ENCODE measurements at regions not wholly inside any gene's neighbourhood (a gene's known extent, or its start where the extent isn't known, plus 50 kb on each side); places are given as distances from the start of the nearest gene placed in this dataset.

DNA sequence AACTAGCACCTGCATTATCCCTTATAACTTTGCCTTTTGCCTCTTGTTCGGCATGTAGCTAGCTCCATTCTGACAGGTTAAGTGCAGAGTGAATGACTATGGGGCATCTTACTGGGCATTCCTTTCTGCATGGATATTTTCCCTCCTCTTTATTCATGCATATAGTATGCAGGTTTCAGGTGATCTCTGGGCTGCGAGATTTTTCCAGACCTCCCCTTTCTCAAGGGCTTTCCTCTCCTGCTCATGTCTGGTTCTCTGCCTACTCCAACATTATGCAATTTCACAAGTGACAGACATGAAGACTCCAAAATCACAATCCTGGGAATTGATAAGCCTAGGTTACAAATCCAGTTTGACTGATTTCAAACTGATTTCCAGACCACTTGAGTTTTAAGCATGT lies 503.8 kb downstream of the NXPH1 start:
- H3K27me3 ChIP-seq (ENCODE audit: low read length), result no peaks in the 10 kb centered on the region
- H3K9me2 ChIP-seq (replicated peaks; ENCODE audit: insufficient read depth, low read length), result no peaks in the 10 kb centered on the region
- H3K79me2 ChIP-seq (ENCODE audit: insufficient read depth, low read length), result no peaks in the 10 kb centered on the region
- no peak overlapping the region for H3K27ac ChIP-seq (ENCODE audit: low read depth, low read length)
- H3F3A ChIP-seq (ENCODE audit: insufficient read depth), result no peaks in the 10 kb centered on the region
- no peak overlapping the region for H3K4me3 ChIP-seq (ENCODE audit: insufficient read depth, low read length, poor library complexity, severe bottlenecking)
- TF ChIP-seq, protein P1, sequence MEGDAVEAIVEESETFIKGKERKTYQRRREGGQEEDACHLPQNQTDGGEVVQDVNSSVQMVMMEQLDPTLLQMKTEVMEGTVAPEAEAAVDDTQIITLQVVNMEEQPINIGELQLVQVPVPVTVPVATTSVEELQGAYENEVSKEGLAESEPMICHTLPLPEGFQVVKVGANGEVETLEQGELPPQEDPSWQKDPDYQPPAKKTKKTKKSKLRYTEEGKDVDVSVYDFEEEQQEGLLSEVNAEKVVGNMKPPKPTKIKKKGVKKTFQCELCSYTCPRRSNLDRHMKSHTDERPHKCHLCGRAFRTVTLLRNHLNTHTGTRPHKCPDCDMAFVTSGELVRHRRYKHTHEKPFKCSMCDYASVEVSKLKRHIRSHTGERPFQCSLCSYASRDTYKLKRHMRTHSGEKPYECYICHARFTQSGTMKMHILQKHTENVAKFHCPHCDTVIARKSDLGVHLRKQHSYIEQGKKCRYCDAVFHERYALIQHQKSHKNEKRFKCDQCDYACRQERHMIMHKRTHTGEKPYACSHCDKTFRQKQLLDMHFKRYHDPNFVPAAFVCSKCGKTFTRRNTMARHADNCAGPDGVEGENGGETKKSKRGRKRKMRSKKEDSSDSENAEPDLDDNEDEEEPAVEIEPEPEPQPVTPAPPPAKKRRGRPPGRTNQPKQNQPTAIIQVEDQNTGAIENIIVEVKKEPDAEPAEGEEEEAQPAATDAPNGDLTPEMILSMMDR (IDR thresholded peaks at IDR 0.05; ENCODE audit: insufficient read depth, low read length, poor library complexity, severe bottlenecking), result no peak
- no peak for TF ChIP-seq EZH2phosphoT487 (conservative IDR thresholded peaks at IDR 0.05; ENCODE audit: low read length)
- no peak overlapping the region for H3K4me2 ChIP-seq (ENCODE audit: low read depth, low read length, poor library complexity, severe bottlenecking)
- H3K36me3 ChIP-seq (ENCODE audit: low read length), result no peaks in the 10 kb centered on the region
- no peak overlapping the region for H3K9ac ChIP-seq (ENCODE audit: low read length)
- H3K9me3 ChIP-seq (ENCODE audit: insufficient read depth, low read length), result no peaks in the 10 kb centered on the region
- H2AFZ ChIP-seq (ENCODE audit: low read depth, low read length, severe bottlenecking), result no peak overlapping the region
- no peaks in the 10 kb centered on the region for H4K20me1 ChIP-seq (ENCODE audit: low read depth, low read length)

GRCh38 chr7:8938044-8938805 lies 504.8 kb downstream of the NXPH1 start:
- Histone ChIP-seq H3F3A (ENCODE audit: insufficient read depth) (no peaks in the 10 kb centered on the region), H3K9me3 (ENCODE audit: insufficient read depth, low read length) (no peaks in the 10 kb centered on the region), H3K4me2 (ENCODE audit: low read depth, low read length, poor library complexity, severe bottlenecking) (no peak overlapping the region), H3K79me2 (ENCODE audit: insufficient read depth, low read length) (no peaks in the 10 kb centered on the region), H3K9me2 (replicated peaks; ENCODE audit: insufficient read depth, low read length) (no peaks in the 10 kb centered on the region), H3K27ac (ENCODE audit: low read depth, low read length) (no peak overlapping the region), H3K36me3 (ENCODE audit: low read length) (no peaks in the 10 kb centered on the region), H2AFZ (ENCODE audit: low read depth, low read length, severe bottlenecking) (no peak overlapping the region), H3K9ac (ENCODE audit: low read length) (no peak overlapping the region), H4K20me1 (ENCODE audit: low read depth, low read length) (no peaks in the 10 kb centered on the region), H3K27me3 (ENCODE audit: low read length) (no peaks in the 10 kb centered on the region), H3K4me3 (ENCODE audit: insufficient read depth, low read length, poor library complexity, severe bottlenecking) (no peak overlapping the region)
- TF ChIP-seq EZH2phosphoT487 (conservative IDR thresholded peaks at IDR 0.05; ENCODE audit: low read length), result no peak
- TF ChIP-seq, protein P1 (IDR thresholded peaks at IDR 0.05; ENCODE audit: insufficient read depth, low read length, poor library complexity, severe bottlenecking), result no peak

DNA sequence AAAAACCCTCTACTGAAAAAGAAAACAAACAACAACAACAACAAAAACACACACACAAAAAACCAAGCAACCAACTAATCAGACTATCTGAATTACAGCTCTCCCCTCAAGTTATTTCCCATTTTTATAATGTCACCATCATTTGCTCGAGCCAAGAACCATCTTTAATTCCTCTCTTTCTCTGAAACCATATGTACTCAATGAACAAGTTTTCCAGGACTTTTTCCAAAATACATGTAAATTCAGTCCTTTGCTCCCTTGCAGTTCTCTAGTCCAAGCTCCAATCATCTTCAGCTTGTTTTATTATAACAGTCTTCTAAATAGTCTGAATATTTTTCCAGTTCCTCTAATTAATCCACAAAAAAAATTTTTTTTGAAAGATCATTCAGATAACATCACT lies 506.0 kb downstream of the NXPH1 start:
- Histone ChIP-seq H2AFZ (ENCODE audit: low read depth, low read length, severe bottlenecking) (no peak overlapping the region), H3K27ac (ENCODE audit: low read depth, low read length) (no peak overlapping the region), H3F3A (ENCODE audit: insufficient read depth) (no peaks in the 10 kb centered on the region), H3K4me2 (ENCODE audit: low read depth, low read length, poor library complexity, severe bottlenecking) (no peak overlapping the region), H3K9me2 (replicated peaks; ENCODE audit: insufficient read depth, low read length) (no peaks in the 10 kb centered on the region), H3K79me2 (ENCODE audit: insufficient read depth, low read length) (no peaks in the 10 kb centered on the region), H3K27me3 (ENCODE audit: low read length) (no peaks in the 10 kb centered on the region), H3K4me3 (ENCODE audit: insufficient read depth, low read length, poor library complexity, severe bottlenecking) (no peak overlapping the region), H3K9me3 (ENCODE audit: insufficient read depth, low read length) (no peaks in the 10 kb centered on the region), H4K20me1 (ENCODE audit: low read depth, low read length) (no peaks in the 10 kb centered on the region), H3K9ac (ENCODE audit: low read length) (no peak overlapping the region), H3K36me3 (ENCODE audit: low read length) (no peaks in the 10 kb centered on the region)
- TF ChIP-seq, protein P1 (IDR thresholded peaks at IDR 0.05; ENCODE audit: insufficient read depth, low read length, poor library complexity, severe bottlenecking), result no peak
- TF ChIP-seq EZH2phosphoT487 (conservative IDR thresholded peaks at IDR 0.05; ENCODE audit: low read length), result no peak
